Stimulated activated naive CD4-positive, alpha-beta T cell treated with Interleukin-2 at 50 U/mL for 16 hours (primary cell): ENCODE measurements at regions not wholly inside any gene's neighbourhood (a gene's known extent, or its start where the extent isn't known, plus 50 kb on each side); places are given as distances from the start of the nearest gene placed in this dataset.

Experiments used
- DNase-seq: peaks from one replicate; lab custom pipeline; 2025; lab: John Stamatoyannopoulos, UW

DNA sequence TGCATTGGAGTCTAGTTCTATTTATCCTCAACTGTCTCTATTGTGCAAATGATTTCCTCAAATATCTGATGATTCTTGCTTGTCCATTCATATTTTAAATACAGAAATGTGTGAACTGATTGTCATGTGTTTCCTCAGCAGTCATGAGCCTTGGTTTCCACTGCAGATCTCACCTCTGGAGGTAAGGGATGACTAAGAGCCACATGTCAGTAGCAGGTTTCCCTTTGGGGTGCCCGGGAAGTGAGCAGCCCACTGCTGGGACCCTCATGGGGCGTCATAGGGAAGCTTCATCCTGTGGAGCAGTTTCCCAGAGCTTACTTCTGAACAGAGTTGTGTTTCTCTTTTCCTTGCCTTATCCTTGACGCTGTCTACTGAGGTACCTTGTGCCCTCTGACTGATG lies 149.2 kb upstream of the TOPAZ1 start:
- no peak for DNase-seq

DNA sequence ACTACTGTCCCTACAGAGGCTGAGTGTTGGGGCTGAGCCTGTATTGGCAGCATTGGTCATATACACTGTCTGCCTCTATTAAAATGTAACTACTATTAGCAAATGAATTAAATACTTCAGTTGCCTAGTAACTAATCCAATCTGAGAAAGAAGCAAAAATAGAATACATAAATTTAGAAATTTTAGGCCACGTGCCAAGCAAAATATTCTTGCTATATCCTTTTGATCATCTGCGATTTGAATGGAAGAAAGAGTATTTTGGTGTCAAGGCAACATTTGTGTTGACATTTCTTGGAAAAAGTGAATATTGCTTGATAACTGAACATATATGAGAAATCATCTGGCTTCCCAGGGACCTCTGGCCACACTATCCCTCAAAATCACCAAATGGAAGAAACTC lies 148.2 kb upstream of the TOPAZ1 start:
- DNase-seq: no peak

DNA sequence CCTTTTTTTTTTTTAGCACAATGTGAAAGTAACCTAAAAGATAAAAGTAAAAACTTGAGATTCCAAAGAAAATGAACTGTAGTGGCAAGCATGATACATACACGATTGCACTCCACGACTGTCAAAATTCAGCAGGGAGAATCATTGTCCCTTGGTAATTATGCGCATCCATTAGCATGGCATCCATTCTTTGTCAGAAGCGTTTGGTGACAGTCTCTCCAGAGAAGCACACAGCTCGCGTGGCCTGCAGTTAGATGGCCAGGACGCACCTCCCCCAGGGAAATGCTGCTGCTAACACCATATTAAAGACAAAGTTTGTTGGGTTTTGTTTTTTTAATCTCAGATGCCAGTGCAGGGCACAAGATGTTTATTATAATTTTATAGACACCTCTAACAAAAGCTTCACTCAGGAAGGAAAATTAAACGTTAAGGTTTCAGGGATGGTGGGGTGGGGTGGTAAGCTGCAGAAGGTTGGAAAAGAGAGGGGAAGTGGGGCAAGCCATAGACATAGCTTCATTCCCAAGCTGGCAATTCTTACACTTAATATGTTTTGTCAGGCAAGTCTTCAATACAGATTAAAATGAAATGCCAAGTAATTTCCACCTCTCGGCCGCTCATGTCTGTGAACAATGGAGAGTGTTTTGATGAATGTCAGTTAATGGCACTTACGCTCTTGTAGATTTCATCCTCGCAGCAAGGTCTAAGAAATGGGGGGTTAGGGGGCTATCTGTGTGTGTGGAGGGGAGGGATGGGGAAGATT lies 142.8 kb upstream of the TOPAZ1 start:
- DNase-seq: no peak

DNA sequence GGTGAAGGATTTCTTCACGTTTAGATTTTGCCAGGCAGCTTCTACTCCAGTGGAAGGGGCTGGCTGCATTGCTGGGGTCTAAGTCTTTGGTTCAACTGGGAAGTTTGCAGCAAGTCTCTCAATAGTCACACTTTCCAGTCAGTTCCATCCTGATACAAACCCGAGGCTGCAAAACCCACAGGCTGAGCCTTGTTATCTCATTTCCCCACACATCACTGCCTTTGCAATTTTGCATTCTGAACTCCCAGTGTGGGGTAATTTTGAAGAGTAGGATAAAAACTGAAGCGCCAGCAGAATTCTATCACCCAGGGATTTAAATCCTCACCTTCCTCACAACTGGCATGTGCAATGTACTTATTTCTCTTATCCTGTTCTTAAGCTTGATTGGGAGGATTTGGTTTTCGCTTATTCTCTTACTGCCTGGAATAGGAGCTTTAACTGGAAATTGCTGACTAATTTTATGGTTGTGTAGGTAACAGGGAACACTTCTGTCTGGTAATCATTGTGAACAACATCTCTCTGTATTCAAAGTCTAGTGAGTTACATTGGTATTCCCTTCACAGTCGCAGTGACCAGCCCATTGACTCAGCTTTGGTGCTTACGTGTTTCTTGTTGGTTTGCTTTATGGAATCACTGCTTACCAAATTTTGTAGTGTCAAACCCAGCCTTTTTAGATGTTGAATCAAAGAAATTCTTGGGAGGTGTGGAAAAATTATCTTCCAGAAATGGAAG lies 142.0 kb upstream of the TOPAZ1 start:
- no peak for DNase-seq

DNA sequence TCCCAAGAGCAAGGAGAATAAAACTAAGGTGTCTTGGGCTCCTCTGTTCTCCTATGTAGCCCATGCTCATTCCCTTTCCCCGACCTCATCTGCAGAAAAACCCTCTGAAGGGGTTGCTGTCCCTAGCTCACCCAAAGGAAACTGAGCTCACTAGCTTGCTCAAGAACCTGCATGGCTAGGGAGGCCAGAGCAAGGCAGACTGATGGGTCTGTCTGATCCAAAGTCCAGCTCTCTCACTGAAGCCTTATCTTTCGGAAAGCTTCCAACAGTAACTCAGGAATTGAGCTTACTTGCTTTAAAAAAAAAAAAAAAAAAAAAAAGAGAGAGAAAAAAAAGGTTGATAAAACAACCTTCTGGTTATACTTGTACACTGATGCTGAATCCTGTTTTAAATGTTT lies 141.4 kb upstream of the TOPAZ1 start:
- DNase-seq: no peak

DNA sequence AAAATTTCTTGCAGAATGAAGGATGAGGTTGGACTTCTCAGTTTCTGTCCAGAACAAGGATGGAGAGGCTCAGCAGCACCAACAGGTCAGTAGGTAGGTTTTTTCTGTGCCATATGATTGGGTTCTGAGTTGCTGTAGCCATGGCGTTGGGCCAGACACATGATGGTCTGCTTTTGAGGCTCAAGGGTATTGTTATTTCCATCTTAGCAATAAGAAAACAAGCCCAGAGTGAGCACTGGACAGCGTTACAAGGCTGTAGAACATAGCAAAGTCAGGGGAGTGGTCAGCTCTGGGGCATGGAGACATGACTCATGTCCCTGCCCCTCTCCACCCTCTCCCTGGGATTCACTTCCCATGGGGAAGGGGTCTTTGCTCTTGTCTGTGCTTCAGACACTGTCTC lies 137.6 kb upstream of the TOPAZ1 start:
- no peak for DNase-seq

DNA sequence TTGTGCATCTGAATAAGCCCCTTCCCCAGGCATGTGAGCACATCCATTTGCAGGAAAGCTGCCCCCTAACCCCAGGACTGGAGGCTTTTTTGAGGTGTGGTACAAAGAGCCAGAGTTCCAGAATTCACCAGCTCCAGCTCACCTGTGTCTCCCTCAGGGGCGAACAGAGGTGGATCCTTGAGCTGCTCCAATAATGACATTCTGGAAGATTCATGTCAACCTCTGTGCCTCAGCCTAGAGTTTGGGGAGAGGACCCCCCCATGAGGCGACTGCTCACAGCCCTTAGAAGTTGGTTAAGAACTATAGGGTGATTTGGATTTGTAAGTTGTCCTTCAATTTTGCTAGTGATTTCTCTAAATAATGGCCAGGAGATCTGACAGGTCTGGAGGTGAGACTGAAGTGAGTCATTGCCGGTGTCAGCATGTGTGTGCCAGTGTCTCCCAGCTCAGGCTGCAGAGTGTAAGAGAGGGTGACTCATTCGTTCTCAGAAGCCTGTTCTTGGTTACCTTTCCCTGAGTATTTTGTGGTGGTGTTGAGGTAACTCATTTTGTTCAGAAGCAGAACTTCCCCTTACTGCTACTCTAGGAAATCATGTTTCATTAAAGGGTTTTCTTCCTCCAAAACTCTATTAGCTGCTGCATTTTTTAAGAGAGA lies 136.9 kb upstream of the TOPAZ1 start:
- peak; percentile 2 for DNase-seq

DNA sequence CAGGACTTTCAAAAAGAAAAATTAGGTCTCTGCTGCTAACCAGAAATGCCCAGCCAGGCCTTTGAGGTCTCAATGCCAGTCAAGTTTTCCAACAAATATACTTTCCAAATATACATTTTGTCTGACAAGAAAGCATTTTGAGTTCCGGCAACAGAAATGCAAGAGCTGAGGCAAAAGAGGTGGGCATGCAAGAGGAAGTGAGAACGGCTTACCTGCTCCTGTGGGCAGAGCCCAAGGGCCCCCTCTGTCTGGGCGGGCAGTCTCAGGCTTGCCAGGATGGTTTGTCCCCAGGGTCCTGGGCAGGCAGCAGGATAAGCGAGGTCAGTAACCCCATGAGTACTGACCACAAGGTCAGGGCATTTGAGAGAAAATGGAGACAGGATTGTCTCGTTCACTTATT lies 136.1 kb upstream of the TOPAZ1 start:
- no peak for DNase-seq

DNA sequence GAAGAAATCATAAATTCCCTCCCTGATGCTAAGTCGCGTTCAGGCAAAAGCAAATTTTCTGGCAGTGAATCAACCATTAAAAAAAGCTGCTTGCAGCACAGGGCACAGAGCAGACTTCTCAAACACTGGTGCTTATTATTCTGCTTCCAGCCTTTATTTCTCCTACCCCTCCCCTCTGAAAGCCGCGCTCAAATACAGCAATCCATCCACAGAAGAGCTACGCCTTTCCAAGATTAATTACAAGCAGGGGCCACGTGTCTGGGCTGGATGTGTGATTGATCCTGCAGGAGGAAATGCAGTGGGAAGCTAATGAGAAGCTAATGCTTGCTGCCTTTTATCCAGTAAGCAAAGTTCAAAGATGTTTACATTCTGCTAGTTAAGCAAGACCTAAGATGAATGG lies 134.9 kb upstream of the TOPAZ1 start:
- DNase-seq: no peak

DNA sequence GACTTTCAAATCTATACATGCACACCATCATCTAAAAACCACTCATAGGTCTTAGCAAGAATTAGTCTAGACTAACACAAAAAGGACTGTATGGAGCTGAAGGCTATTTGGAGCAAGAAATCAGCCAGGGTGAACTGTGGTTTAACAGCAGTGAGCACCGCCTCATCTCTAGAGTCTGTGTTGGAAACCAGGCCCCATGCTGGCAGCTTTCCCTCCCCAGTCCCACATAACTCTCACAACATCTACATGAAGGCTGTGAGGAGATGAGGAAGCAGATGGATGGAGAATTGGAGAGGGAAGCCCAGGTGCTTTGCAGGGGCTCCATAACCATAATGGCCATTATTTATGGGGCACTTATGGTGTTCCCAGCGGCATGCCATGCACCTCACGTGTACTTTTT lies 133.2 kb upstream of the TOPAZ1 start:
- no peak for DNase-seq

DNA sequence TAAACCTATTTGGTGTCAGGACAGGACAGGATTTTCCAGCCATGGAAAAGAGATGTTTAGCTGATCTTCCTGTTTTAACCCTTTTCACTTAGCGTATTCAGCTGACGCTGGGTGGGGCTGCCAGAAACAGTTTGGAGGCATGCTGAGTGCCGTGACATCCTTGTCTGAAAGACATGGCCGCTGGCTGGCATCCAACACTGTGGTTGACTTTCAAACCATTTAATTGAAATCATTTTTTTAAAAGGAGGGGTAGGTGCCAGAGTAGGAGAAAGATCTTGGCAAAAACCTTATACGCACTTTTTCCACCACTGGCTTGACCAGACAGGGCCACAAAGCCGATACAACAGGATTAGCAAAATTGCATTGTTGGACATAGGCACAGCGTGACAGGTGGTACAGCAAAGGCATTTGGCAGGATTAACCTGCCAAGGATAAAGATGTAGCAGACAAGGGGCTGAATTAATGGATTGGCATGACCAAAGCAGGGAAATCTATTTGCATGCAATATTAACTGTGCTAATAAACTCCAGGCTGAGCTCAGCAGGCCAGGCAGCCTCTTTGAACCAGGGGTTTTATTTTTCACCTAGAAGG lies 131.8 kb upstream of the TOPAZ1 start:
- DNase-seq: no peak

DNA sequence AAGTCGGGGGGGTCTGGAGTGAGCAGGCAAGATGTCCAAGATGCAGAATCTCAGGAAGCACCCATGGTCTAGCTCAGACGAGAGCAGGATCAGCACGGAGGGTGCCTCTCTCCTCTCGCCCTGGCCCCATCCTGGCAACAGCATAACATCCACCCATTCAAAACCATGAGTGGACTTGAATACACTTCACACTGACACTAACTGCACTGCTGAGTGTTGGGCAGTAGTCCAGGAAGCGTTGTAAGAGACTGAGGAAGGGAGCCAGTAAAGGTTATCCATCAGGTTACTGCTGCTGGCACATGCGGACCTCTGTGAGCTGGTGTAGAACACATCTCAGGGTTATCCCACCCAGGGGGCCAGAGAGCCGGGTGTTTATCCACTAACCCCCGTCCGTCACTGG lies 131.0 kb upstream of the TOPAZ1 start:
- DNase-seq: no peak

DNA sequence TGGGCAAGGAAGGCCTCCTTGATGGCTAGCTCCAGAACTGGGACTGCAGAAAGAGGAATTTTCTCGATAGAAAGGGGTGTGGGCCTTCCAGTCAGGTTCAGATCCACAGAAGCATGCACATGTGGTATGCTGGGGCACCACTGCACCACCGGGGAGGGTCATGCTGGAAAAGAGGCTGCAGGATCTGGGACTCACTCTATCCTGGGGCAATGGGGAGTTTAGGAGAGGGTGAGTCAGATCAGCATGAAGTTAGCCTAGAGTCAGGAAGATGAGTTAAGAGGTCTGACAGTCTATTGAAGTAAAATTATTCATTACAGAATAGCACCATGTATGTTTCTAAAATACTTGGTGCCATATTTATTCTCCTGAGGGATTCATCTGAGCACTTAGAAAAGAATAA lies 130.2 kb upstream of the TOPAZ1 start:
- DNase-seq: no peak

DNA sequence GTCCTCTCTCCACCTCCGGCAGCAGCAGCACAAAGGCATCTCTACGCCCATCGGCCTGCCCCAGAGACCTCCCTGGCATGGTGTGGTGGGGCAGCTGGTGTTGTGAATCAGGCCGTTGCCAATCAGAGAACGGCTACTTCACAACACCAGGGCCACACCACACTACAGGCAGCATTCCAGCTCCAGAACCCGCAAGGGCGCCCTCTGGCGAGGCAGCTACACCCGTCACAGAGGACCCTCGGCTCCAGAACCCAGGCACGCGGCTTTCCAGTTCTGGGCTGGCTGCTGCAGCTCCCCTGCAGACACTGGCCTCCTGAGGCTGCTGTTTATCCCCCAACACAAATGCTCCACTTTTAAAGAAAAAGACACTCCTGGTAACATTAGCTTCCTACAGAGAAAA lies 127.5 kb upstream of the TOPAZ1 start:
- DNase-seq: peak; percentile 16

DNA sequence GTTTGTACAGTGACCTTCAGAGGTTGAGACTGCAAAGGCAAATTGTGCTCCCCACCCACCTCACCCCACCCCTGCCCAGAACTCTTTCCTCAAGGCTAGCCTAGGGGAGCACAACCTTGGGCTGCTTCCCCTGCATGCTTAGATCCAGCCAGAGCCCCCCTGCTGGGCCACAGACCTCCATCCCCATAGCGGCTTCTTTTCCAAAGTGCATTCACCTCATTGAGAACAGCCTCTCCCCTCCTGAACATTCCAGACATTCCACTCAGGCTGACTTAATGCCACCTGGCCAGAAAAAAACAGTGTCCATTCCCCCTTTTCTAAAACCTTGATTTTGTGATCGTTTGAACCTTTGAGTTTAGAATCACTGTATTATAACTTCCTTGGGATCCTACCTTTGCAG lies 124.4 kb upstream of the TOPAZ1 start:
- no peak for DNase-seq

DNA sequence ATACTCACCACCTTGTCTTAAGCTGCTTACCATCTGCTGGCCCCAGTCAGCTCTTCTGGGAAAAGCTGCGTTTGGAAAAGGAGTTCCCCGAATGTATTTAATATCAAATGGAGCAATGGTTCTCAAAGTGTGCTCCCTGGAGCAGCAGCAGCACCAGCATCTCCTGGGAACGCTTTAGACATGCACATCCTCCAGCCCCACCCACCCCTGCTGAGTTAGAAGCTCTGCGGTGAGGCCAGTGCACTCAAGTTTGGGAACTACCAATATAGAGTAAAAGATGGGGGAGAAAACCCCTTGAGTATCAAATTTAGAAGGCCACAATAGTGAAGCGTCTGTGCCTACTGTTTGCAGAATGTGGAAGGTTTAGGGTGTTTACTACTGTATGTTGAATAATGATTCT lies 124.0 kb upstream of the TOPAZ1 start:
- no peak for DNase-seq

DNA sequence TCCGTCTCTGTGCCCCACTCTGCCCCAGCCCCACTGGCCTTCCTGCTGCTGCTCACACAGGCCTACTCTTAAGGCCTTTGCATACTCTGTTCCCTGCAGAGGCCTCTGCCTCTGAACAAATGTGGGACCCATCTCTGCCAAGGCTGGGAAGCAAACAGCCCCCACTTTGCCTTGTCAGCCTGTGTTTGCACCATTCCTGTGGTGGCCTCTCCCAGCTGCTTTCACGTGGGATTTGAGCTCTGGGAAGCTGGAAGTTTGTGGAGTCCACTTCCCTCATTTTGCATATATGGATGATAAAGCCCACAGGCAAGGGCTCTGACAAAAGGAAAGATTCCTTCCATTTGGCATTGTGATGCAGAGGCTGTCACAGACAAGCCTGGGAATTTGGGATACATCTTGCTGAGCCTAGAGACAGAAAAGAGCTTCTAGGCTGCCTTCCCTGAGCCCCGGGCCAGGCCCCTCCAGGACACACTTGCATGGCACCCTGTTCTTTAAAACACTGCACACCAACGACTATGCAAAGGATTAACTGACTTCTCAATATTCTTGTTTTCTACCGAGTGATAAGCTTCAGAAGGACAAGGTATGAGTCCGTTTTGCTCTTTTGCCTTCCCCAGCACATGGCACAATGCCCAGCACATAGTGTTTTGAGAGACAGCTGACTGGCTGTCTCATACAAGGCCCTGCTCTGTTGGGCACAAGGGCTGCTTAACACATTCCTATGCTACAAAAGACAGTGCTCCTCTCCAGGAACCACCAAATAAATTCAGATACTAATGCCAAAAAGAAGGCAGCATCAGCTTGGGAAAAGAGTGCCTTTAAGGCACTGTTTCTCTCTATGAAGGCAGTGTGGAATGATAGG lies 120.7 kb upstream of the TOPAZ1 start:
- DNase-seq: no peak

DNA sequence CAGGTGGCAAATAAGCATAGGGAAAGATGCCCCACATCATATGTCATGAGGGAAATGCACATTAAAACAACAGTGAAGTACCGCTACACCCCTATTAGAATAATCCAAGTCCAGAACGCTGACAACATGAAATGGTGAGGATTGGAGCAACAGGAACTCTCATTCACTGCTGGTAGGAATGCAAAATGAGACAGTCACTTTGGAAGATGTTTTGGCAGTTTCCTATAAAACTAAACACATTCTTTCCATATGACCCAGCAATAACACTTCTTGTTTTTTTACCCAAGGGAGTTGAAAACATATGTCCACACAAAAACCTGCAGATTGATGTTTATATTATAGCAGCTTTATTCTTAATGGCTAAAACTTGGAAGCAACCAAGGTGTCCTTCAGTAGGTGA lies 116.4 kb upstream of the TOPAZ1 start:
- no peak for DNase-seq

DNA sequence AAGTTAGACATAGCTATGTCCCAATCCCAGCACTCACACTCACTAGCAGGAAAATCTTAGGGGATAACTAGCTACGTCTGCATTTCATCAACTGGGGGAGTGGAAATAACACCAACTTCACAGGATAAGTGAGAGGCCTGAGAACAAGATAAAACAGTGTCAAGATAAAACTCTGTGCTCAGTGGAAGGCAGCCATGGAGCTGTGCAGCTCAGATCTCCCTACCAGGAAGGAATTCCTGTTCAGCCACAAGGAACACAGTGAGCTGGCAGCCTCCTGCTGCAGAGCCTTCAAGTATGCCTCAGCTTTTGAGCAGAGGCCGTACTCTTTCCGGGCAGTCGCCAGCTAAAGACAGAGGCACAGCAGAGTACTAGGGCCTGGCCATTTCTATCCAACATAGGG lies 115.8 kb upstream of the TOPAZ1 start:
- DNase-seq: no peak

DNA sequence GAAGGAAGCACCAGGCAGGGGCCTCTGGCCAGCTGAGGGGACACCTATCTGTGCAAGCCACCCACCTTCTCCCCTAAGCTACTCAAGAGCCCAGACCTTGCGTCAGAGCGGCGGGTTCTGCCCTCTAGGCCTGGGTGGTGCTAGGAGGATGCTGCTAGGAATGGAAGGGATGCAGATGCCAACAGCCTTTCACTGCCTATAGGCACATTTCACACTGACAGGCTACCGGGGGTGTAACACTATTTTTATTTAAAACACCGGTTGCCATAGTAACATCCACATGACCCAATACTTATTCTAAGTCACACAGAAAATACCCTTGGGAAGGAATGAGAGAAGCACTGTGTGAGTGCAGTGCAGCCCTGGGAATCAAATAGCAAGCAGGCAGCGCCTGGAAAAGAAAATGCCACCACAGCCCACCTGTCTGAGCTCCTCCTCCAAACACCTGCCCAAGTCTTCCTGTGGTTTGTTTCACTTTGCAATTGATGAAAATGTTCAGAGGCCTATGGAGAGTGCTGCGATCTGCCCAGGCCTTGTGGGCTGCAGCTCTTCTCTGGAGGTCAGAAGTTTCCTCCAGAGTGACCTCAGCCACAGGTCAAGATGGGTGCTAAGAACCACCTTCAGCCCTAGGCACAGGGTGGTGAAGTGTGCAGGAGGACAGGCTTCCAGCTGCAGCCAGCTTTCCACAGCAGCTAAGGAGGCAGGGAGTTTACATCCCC lies 113.5 kb upstream of the TOPAZ1 start:
- DNase-seq: no peak

DNA sequence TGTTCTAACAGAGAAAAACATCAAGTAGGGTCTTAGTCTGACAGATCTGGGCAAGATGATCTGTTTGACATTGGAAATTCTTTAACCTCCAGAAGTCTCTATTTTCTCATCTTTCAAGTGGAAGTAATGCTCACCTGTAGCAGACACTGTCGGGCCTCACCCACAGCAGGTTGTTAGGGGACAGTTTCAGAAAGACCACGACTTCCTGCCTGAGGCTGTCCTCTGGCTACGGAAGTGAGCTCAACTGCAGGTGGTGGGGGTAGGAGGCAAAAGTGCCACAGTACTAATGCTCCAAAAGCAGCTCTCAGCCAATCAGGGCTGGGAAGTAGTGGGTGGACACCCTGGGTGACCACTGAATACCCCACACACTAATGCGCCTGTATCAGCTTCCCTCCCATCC lies 111.4 kb upstream of the TOPAZ1 start:
- DNase-seq: no peak
